ENCODE measurements at regions not wholly inside any gene's neighbourhood (a gene's known extent, or its start where the extent isn't known, plus 50 kb on each side); places are given as distances from the start of the nearest gene placed in this dataset.

- H3K9me3 Mint-ChIP-seq (ENCODE audit: unreplicated experiment), result no peaks in the 10 kb centered on the region
- TF ChIP-seq CTCF (IDR thresholded peaks at IDR 0.05), result peak; percentile 73
- H3K36me3 Mint-ChIP-seq (ENCODE audit: unreplicated experiment), result no peaks in the 10 kb centered on the region
- DNase-seq (ENCODE audit: extremely low spot score, unreplicated experiment), result no peak
- H3K4me3 Mint-ChIP-seq (ENCODE audit: unreplicated experiment), result no peak overlapping the region
- no peaks in the 10 kb centered on the region for H3K4me1 Mint-ChIP-seq (ENCODE audit: unreplicated experiment)
- peaks cover 31% of the 10 kb centered on the region for H3K27me3 Mint-ChIP-seq (ENCODE audit: unreplicated experiment)
- H3K27ac Mint-ChIP-seq (ENCODE audit: unreplicated experiment), result no peak overlapping the region
Observed at GRCh38 chr12:14185427-14186192, 179.9 kb upstream of the ATF7IP start.

- no peak for DNase-seq (ENCODE audit: extremely low spot score, unreplicated experiment)
- Mint-ChIP-seq H3K27me3 (ENCODE audit: unreplicated experiment) (peaks cover 31% of the 10 kb centered on the region), H3K27ac (ENCODE audit: unreplicated experiment) (no peak overlapping the region), H3K4me3 (ENCODE audit: unreplicated experiment) (no peak overlapping the region), H3K36me3 (ENCODE audit: unreplicated experiment) (no peaks in the 10 kb centered on the region), H3K9me3 (ENCODE audit: unreplicated experiment) (no peaks in the 10 kb centered on the region), H3K4me1 (ENCODE audit: unreplicated experiment) (no peaks in the 10 kb centered on the region)
- no peak for TF ChIP-seq CTCF (IDR thresholded peaks at IDR 0.05)
Observed at GRCh38 chr12:14186193-14186502, 179.3 kb upstream of the ATF7IP start.

GRCh38 chr12:14187002-14187401, 178.5 kb upstream of the ATF7IP start:
- no peaks in the 10 kb centered on the region for H3K9me3 Mint-ChIP-seq (ENCODE audit: unreplicated experiment)
- DNase-seq (ENCODE audit: extremely low spot score, unreplicated experiment), result no peak
- peaks cover 33% of the 10 kb centered on the region for H3K27me3 Mint-ChIP-seq (ENCODE audit: unreplicated experiment)
- H3K4me1 Mint-ChIP-seq (ENCODE audit: unreplicated experiment), result no peaks in the 10 kb centered on the region
- no peak overlapping the region for H3K4me3 Mint-ChIP-seq (ENCODE audit: unreplicated experiment)
- H3K27ac Mint-ChIP-seq (ENCODE audit: unreplicated experiment), result no peak overlapping the region
- H3K36me3 Mint-ChIP-seq (ENCODE audit: unreplicated experiment), result no peaks in the 10 kb centered on the region
- no peak for TF ChIP-seq CTCF (IDR thresholded peaks at IDR 0.05)

GRCh38 chr12:14187966-14188365, 177.5 kb upstream of the ATF7IP start:
- Mint-ChIP-seq H3K4me1 (ENCODE audit: unreplicated experiment) (no peaks in the 10 kb centered on the region), H3K9me3 (ENCODE audit: unreplicated experiment) (no peaks in the 10 kb centered on the region), H3K36me3 (ENCODE audit: unreplicated experiment) (no peaks in the 10 kb centered on the region), H3K27ac (ENCODE audit: unreplicated experiment) (no peak overlapping the region), H3K4me3 (ENCODE audit: unreplicated experiment) (no peak overlapping the region), H3K27me3 (ENCODE audit: unreplicated experiment) (peaks cover 33% of the 10 kb centered on the region)
- no peak for TF ChIP-seq CTCF (IDR thresholded peaks at IDR 0.05)
- no peak for DNase-seq (ENCODE audit: extremely low spot score, unreplicated experiment)

GRCh38 chr12:14188744-14189143, 176.7 kb upstream of the ATF7IP start:
- Mint-ChIP-seq H3K36me3 (ENCODE audit: unreplicated experiment) (no peaks in the 10 kb centered on the region), H3K4me1 (ENCODE audit: unreplicated experiment) (no peaks in the 10 kb centered on the region), H3K4me3 (ENCODE audit: unreplicated experiment) (no peak overlapping the region), H3K9me3 (ENCODE audit: unreplicated experiment) (no peaks in the 10 kb centered on the region), H3K27ac (ENCODE audit: unreplicated experiment) (no peak overlapping the region), H3K27me3 (ENCODE audit: unreplicated experiment) (peaks cover 33% of the 10 kb centered on the region)
- DNase-seq (ENCODE audit: extremely low spot score, unreplicated experiment), result no peak
- TF ChIP-seq CTCF (IDR thresholded peaks at IDR 0.05), result no peak
